ENCODE measurements at regions not wholly inside any gene's neighbourhood (a gene's known extent, or its start where the extent isn't known, plus 50 kb on each side); places are given as distances from the start of the nearest gene placed in this dataset.

DNA sequence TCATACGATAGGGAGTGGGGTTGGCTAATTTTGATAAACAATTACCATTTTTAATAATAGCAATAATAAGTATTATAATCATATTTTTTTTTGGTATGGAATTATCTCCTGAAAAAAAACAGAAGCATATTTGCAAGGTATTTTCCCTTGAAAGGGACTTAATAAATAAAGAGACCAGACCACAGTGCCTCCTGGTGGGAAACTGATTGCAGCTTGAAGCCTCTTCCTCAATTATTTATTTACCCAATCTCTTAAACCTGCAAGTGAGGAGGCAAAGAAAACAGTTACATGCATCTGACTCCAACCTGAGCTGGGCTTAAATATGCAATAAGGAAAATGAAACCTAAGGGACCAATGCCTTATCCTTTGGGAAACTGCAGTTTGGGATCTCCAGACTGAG is 388.1 kb upstream of the ACO1 start:
- H3K4me3 ChIP-seq: no peak overlapping the region
- no peaks in the 10 kb centered on the region for H3K9me3 ChIP-seq (ENCODE audit: low read depth)
- no peaks in the 10 kb centered on the region for H3F3A ChIP-seq (ENCODE audit: low read depth)
- no peak overlapping the region for H3K4me2 ChIP-seq
- Mint-ChIP-seq H3K27ac (no peak overlapping the region), H3K36me3 (no peaks in the 10 kb centered on the region), H3K4me1 (no peaks in the 10 kb centered on the region), H3K9me3 (no peaks in the 10 kb centered on the region), H3K4me3 (no peak overlapping the region), H3K27me3 (ENCODE audit: insufficient read depth, low read depth) (no peaks in the 10 kb centered on the region)
- TF ChIP-seq EZH2 (IDR thresholded peaks at IDR 0.05): no peak
- TF ChIP-seq, protein P1, sequence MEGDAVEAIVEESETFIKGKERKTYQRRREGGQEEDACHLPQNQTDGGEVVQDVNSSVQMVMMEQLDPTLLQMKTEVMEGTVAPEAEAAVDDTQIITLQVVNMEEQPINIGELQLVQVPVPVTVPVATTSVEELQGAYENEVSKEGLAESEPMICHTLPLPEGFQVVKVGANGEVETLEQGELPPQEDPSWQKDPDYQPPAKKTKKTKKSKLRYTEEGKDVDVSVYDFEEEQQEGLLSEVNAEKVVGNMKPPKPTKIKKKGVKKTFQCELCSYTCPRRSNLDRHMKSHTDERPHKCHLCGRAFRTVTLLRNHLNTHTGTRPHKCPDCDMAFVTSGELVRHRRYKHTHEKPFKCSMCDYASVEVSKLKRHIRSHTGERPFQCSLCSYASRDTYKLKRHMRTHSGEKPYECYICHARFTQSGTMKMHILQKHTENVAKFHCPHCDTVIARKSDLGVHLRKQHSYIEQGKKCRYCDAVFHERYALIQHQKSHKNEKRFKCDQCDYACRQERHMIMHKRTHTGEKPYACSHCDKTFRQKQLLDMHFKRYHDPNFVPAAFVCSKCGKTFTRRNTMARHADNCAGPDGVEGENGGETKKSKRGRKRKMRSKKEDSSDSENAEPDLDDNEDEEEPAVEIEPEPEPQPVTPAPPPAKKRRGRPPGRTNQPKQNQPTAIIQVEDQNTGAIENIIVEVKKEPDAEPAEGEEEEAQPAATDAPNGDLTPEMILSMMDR (IDR thresholded peaks at IDR 0.05): peak; percentile 36
- no peak overlapping the region for H2AFZ ChIP-seq (replicated peaks)
- peak; percentile 18 for DNase-seq (ENCODE audit: low spot score)
- H3K27me3 ChIP-seq: no peaks in the 10 kb centered on the region
- no peaks in the 10 kb centered on the region for H3K4me1 ChIP-seq
- H4K20me1 ChIP-seq (ENCODE audit: low read depth): no peaks in the 10 kb centered on the region
- no peak overlapping the region for H3K27ac ChIP-seq
- no peaks in the 10 kb centered on the region for H3K79me2 ChIP-seq (ENCODE audit: low read depth)
- H3K9ac ChIP-seq: no peak overlapping the region
- no peaks in the 10 kb centered on the region for H3K36me3 ChIP-seq

GRCh38 chr9:32004431-32005076 is 379.9 kb upstream of the ACO1 start:
- Histone ChIP-seq H3K9ac (no peak overlapping the region), H3K79me2 (ENCODE audit: low read depth) (no peaks in the 10 kb centered on the region), H3K27me3 (no peaks in the 10 kb centered on the region), H3K27ac (no peak overlapping the region), H3K9me3 (ENCODE audit: low read depth) (no peaks in the 10 kb centered on the region), H3F3A (ENCODE audit: low read depth) (no peaks in the 10 kb centered on the region), H3K36me3 (no peaks in the 10 kb centered on the region), H4K20me1 (ENCODE audit: low read depth) (no peaks in the 10 kb centered on the region), H3K4me3 (no peak overlapping the region), H3K4me2 (no peak overlapping the region), H3K4me1 (no peaks in the 10 kb centered on the region), H2AFZ (replicated peaks) (peak overlapping the region; percentile 76)
- Mint-ChIP-seq H3K27ac (no peak overlapping the region), H3K9me3 (no peaks in the 10 kb centered on the region), H3K27me3 (ENCODE audit: insufficient read depth, low read depth) (no peaks in the 10 kb centered on the region), H3K4me1 (no peaks in the 10 kb centered on the region), H3K36me3 (no peaks in the 10 kb centered on the region), H3K4me3 (no peak overlapping the region)
- TF ChIP-seq EZH2phosphoT487 (IDR thresholded peaks at IDR 0.05) (no peak), EZH2 (IDR thresholded peaks at IDR 0.05) (no peak)
- TF ChIP-seq, protein P1 (IDR thresholded peaks at IDR 0.05): no peak
- no peak for DNase-seq (ENCODE audit: low spot score)

DNA sequence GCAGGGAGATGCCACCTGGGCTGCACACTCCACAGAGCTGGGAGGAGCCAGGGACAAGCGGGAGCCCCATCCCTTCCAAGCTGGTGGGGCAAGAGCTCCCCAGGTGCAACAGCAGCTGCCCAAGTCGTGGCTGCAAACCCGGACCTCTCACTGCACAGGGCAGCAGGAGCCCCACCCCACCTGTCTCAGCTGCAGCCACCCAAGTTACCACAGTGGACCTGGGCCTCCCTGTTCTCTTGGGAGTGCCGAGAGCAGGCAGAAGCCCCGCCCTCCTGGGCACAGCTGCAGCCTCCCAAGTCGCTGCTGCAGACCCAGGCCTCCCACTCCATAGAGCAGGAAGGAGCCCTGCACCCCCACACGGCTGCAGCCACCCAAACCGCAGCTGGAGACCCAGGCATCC is 374.1 kb upstream of the ACO1 start:
- Histone ChIP-seq H3K4me1 (no peaks in the 10 kb centered on the region), H3K9ac (no peak overlapping the region), H3K27ac (no peak overlapping the region), H2AFZ (replicated peaks) (no peak overlapping the region), H3K9me3 (ENCODE audit: low read depth) (no peaks in the 10 kb centered on the region), H3K79me2 (ENCODE audit: low read depth) (no peaks in the 10 kb centered on the region), H4K20me1 (ENCODE audit: low read depth) (no peaks in the 10 kb centered on the region), H3K36me3 (no peaks in the 10 kb centered on the region), H3K27me3 (no peaks in the 10 kb centered on the region), H3K4me2 (no peak overlapping the region), H3F3A (ENCODE audit: low read depth) (no peaks in the 10 kb centered on the region), H3K4me3 (no peak overlapping the region)
- H3K4me3 Mint-ChIP-seq: no peak overlapping the region
- H3K36me3 Mint-ChIP-seq: no peaks in the 10 kb centered on the region
- TF ChIP-seq EZH2phosphoT487 (IDR thresholded peaks at IDR 0.05) (no peak), EZH2 (IDR thresholded peaks at IDR 0.05) (no peak)
- TF ChIP-seq, protein P1 (IDR thresholded peaks at IDR 0.05): no peak
- H3K4me1 Mint-ChIP-seq: no peaks in the 10 kb centered on the region
- no peak for DNase-seq (ENCODE audit: low spot score)
- no peaks in the 10 kb centered on the region for H3K27me3 Mint-ChIP-seq (ENCODE audit: insufficient read depth, low read depth)
- peaks cover 3% of the 10 kb centered on the region for H3K9me3 Mint-ChIP-seq
- no peak overlapping the region for H3K27ac Mint-ChIP-seq

Measured in neural progenitor cell (in vitro differentiated cells).